GM18873 (cell line): ENCODE measurements at regions not wholly inside any gene's neighbourhood (a gene's known extent, or its start where the extent isn't known, plus 50 kb on each side); places are given as distances from the start of the nearest gene placed in this dataset.

Experiments
- ATAC-seq: cut with Tn5 transposase; IDR thresholded peaks from one replicate; pipeline ENCODE4 v1.9.1; 2021; ENCODE audit warnings: mild to moderate bottlenecking, moderate library complexity, moderate number of reproducible peaks; ENCODE audit not compliant: unreplicated experiment, low FRiP score

DNA sequence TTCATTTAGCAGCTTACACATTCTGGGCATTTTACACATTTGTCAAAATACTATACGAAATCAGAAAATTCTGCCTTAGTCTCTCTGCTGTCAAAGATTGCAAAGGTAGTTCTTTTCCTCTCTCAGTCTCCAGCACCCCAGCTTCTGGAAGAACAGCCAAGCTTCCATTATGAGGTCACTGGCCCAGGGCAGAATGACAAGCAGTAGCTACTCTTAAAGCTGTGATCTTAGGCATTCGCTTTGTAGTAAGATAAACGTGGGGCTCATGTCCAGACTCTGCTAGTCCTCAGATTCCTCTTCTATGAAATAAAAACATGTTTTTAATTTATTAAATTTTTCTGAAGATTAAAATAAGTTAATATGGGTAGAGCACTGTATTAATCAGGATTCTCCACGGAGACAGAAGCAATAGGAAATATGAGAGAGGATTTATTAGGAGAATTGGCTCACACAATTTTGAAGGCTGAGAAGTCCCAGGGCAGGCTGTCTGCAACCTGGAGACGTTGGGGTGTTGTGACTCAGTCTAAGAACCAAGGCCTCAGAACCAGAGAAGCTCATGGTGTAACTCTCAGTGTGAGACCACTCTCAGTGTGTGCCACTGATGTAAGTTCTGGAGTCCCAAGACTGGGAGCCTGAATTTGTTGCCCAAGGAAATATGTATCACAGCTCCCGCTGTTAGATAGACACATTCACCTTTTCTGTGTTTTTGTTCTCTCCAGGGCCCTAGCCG, 201.2 kb downstream of the CMPK2 start:
- ATAC-seq: no peak

DNA sequence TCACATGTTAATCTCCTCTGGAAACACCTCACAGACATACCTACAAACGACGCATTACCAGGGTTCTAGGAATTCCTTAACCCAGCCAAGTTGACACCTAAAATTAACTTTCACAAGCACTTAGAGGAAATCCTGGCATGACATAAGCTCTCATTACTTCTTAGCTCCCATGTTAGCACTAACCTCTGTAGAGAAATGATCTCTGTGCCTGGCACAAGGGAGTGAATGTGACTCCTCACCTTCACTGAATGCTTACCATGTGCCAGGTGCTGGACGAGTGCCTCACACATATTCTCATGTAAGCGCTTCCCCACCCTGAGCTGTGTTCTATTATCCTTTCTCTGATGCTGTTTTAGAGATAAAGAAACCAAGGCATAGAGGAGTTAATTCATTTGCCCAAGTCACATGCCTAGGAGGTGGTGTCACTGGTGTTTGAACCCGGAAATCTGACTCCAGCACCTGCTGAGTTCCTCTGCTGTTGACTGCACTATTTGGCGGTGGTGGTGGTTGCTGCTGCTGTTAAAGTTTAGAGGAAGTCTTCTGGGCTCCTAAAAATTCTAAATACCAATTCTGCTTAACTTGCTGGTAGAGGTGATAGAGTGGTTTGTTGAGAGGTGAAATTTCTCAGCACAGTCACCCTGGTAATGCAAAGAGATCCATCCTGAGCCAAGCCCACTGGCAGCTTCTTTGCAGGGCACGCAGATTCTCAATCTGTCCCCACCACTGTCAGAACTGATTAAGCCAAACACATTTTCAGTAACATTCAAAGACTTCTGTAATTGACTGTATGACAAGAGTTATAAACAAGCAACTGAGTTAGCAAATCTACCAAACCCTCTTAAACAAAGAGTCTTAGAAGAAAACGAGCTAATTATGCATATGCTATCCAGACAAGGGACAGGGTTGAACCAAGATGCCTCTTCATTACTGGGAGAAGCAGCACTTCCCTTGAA, 200.3 kb downstream of the CMPK2 start:
- ATAC-seq: no peak

DNA sequence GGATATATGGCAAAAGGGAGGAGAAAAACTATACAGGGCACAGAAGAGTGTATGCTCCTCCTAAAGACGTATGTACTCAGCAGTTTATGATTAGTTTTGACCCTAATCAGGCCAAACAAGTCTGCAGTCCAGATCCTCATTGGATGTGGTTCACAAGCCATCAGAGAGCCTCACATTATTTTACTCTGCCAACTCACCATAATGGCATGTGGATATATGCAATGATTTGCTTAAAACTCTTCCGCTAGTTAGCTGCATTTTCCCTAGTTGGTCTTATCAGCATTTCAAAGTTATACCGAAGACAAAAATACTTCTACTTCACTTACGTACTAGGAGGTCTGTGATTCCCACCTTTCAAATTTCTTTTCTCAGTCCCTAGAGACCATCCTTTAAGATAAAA, 198.4 kb downstream of the CMPK2 start:
- ATAC-seq: no peak

DNA sequence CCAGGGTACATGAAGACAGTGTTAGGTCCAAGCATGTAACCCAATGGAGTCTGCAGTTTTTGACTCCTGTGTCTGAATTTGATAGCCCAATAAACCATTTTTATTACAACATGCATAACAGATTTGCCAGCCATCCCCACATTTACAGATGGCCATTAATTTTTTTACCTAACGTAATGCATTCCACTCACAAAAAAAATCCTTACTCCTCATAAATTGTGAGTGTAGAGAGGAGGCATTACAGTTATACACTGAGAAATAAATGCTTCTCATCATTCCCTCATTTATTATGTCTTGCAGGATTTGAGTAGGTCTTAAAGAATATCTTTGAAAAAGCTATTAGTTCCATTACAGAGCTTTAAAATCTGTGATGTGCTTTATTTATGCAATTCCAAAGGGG, 193.8 kb downstream of the CMPK2 start:
- ATAC-seq: no peak

DNA sequence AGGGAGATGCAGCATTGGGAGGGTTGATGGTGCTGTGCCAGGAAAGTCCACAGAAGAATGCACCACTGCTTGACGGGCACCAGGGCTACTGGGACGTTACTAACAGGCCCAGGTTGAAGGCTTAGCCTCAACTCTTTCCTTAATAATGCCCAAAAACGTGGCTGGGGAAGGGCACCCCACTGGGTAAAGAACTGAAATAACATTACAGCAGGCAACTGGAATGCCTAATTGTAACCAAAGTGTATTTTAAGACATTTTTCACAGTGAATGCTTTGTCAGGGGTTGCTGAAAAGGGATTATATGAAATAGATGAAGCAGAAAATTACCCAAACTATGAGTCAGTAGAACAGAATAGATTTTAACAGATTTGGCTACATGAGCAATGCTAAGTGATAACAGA, 191.3 kb downstream of the CMPK2 start:
- ATAC-seq: no peak

DNA sequence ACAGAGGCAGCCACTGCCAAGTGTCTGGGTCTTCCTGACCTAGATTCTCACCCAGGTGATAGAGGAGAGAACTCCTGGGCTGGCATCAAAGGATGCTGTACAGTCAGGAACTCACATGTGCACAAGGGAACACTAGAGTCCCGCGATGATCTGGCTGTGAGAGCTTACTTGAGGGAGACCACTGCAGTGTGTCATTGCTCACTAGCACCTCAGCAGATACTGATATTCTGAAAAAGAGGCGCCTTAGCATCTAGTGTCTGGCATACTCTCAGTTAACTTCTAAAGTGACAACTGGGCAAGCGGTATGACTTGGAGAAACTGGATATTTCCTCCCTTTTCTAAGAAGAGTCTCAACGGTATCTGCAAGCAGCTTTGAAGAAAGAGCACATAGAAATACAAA, 189.9 kb downstream of the CMPK2 start:
- no peak for ATAC-seq

DNA sequence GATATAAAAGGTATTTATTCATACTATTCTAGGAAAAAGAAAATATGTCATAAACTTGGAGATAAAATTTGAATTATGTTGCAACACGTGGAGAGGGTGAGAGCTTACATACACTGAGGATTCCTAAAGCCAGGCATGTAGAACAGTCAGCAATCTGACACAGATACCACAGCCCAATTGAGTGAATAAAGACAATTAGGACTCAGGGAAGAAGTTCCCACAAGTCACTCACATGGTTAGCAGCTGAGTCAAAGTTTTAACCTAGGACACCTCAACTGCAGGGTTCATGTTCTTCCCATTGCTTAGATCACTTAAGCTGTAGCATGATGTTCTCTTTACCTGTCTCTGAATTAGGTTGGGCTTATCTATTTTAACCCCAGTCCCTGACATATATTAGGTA, 189.5 kb downstream of the CMPK2 start:
- ATAC-seq: no peak

DNA sequence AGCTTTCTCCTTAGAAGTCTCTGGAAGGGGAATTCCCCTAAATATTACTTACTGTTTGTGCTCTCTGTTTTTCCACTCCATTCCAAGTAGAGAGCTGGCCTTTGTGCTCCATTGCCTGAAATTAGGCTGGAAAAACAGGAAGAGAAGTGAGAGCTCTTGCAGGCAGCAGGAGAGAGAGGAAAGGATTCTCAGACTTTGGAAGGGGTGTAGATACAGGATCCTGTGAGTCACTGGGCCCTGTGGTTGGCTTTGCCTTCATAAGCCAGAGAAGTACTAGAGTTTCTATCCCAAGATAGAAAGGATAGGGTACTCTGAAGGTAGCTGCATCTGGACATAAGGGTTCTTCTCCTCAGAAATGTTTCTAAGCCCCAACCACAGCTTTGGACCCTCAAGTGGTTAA, 188.9 kb downstream of the CMPK2 start:
- ATAC-seq: no peak

DNA sequence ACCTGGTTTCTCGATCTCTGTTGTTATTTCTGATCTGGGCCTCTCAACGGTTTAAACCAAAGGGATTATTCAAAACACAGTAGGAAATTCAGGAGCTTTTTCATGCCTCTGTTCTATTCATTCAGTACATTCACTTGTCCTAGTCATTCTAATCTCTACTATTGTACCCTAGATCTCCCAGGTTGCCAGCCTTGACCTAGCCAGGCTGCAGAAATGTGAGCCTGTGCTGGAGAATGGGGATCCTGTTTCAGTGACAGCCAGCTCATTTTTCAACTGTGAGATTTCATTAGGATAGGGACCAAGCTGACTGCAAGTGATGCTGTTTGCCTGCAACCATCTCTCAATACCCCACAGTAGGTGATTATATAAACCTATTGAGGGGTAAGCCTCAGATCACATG, 186.2 kb downstream of the CMPK2 start:
- ATAC-seq: no peak

DNA sequence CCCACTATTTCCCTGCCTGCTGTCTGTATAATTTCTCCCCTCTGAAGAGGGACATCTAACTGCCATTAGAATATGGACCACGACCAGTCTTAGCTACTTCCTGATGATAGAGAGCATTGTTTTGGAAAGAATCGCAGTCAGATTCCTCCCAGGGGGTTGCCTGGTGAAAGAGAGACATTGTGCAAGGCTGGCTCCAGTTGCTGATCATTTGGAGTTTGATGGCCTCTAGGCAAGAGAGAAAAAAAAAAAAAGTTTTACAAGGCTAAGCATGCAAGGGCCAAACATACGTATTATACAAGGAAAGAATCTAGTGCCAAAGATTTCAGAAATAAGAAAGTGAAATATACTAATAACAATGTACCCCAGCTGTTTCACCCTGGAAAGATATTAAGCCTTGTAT, 182.2 kb downstream of the CMPK2 start:
- ATAC-seq: no peak

DNA sequence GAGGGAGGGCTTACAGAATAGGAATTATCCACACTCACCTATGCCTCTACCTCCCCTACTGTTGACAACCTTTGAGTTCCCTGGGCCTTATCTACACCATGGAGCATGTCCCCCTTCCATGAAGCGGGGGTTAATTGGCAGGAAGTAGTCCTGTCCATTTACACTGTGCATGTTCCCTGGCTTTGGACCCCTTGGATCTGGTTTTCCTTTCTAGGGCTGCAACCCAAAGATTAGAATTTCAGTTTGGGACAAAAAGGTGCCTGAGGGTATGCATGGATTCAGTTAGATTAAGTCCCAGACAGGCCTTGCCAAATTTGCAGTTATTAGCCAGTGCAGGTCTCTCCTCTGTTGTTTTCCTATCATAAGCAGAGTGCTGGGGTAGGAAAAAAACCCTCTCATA, 180.3 kb downstream of the CMPK2 start:
- no peak for ATAC-seq

DNA sequence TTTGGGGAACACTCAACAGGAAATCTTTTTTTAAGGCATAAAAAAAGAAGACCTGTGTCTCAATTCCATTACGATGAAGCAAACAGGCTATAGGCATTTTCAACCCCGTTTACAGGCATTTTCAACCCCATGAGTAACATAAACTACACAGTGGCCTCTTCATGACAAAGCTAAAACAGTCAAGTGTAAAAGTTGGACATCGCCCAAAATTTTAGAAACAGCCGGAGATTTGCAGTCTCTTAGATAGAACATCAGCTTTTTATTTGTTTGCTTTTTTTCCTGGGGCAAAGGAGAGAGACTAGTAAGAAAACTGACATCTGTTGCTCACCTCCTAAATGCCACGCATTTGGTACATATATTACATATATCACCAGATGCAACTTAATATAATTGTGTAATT, 173.7 kb downstream of the CMPK2 start:
- ATAC-seq: no peak

DNA sequence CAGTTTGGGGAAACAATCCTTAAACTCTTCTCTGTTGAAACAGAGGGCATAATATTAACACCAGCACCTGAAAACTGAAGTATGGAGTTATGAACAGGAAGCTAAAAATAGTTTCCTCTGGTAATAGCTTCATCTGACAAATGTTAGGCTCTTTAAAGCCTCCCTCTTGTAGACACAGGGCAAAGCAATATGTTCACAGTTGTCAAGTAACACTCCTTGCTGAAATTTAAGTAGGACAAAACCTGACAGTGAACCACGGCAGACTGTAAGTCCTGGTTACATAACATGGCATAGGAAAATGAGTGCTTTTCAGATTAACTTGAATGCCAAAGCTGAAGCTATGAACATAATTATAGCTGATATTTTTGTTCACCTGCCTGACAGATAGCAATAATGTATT, 172.9 kb downstream of the CMPK2 start:
- ATAC-seq: no peak

DNA sequence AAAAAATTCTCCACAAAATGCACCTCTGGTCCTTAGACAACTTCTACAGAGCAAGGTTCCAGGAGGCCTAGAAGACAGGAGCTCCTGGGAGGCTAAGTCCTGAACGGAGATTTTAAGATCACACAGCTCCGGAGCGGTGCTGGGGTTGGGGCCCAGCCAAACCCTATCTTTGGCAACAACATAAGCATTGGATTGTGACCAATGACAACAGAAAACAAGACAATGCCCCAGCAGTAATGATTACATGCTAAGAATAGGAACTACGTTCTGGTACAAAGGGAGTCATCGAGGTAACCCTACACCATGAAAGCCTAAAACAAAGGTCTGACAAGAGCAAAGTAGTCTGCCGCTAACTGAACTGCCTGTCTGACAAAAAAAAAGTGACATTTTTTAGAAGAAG, 171.2 kb downstream of the CMPK2 start:
- ATAC-seq: no peak

DNA sequence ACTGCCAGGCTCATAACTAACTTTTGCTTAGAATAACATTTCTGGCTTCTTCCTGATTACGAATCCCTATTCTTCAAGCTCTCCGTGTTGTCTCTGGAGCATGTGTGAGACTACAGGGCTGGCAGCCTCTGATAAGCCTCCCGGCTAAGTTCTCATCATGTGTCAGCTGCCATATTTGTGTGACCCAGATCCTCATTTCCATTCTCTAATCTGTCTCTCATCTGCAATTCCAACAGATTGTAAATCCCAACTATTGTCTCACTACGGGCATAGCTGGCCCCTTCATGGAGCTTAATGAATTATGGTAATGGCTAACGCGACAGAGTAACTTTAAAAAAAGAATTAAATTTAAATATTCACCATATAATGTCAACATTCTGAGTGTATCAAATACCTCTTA, 165.4 kb downstream of the CMPK2 start:
- no peak for ATAC-seq

DNA sequence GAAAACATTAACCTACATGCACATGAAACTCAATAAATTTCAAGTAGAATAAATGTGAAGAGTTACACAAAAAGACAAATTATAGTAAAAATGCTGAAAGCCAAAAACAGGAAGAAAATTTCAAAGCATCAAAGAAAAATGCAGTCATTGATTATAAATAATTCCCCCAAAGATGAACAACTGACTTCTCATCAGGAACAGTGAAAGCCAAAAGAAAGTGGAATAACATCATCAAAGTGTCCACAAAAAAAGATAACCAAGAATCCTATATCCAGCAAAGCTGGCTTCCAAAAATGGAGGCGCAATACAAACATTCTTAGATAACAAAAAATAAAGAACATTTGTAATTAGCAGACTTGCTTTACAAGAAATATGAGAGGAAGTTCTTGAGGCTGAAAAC, 161.6 kb downstream of the CMPK2 start:
- ATAC-seq: no peak

DNA sequence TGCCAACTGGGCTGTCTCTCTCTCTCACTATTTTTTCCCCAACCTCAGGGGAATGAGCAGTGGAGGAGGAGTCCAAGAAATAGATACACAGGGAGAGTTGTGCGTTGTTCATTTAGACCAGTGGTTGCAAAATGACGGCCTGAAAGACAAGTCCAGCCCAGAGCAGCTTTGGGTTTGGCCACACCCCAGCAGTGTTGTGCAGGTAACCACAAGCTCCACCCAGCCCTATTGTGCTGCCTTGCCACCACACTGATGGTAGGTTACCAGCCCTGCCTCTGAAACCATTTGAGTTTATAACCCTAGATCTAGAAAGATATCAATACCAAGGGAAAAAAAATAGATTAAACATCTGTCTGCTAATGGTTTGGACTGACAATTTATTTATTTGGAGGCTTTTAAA, 144.3 kb downstream of the CMPK2 start:
- ATAC-seq: no peak

DNA sequence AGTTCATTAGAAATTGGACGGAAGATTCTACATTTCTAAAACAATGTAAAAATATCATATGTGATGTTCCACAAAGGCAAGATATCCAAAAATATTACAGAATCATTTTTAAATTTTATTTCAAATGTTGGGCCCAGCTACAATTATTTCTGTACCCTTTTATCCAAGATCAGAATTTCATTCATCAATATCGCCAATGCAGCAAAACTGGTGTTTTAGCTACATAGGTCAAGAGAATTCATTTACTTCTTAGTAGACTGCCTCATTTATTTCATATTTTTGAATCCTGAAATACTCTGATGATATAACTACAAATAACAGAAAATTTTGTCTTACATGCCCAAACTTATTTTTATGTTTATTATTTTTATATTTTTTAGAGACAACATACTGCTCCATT, 143.1 kb downstream of the CMPK2 start:
- no peak for ATAC-seq

DNA sequence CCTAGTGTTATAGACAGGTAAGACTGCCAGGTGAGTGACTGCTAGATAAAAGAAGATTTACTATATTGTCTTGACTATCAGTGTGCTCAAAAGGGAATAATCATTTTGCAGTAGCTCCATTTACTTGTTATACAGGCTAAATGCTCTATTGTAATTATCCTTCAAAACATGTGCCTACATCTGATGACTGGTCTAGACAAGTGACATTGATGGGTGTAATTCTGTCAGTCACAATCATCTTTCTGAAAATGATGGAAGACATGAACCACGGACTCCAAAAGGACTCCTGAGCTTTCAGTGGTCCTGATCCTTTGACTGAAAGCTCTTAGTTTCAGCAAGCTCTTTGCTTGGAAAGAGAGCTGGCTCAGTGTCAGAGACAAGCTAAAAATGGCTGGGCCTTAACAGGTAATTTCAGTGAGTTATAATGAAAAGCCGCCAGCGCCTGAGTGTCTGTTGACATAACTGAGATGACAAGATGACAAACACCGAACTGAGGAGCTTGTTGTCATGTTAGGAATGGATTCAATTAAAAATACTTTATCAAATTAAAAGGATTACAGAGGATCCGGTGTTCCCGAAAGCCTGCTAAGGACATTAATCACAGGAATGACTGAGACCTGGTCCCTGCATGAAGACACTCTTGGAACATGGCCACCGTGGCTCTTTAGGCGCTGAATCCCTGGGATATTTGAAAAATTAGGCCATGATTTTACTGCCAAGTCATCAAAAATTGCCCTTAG, 141.7 kb downstream of the CMPK2 start:
- no peak for ATAC-seq

DNA sequence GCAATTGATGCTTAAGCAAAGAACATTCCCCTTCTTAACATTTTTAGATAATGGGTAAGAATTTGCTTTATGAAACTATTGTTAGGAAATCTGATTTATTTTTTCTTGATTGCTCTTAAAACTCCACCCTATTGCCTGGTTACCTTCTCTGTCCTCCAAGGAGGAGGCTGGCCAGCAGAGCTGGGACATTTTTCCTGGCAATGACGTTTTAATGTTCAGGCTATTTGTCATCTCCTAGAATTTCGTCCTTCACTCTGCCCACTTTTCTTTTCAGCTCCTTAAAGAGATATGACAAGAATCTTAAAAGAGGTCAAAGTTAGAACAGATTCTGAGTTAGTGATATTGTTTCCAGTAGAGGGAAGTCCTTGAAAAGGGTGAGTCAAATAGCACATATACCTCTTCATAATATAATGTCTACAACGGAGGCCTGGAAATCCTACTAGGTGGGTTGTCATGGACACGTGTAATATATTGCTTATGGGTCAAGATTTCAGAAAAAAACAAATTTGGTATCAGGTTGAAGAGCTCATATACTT, 141.0 kb downstream of the CMPK2 start:
- ATAC-seq: no peak

DNA sequence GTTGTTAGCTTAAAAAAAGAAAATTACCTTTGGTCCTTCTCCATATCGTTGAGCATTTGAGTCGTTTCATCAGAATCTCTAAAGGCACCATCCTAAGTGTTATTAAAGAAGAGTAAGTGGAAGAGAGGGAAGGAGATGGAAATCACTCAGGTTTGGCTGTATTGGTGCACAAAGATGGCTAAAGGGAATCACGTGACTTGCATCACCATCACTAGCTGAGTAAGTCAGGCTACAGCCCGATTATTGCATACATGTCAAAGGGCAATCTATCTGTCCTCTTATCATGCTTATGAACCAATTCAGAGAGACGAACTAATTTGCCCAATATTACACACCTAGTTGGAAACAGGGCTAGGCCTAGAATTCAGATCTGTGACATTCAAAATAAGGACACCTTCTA, 137.6 kb downstream of the CMPK2 start:
- no peak for ATAC-seq
